H1 (cell line): ENCODE measurements at regions not wholly inside any gene's neighbourhood (a gene's known extent, or its start where the extent isn't known, plus 50 kb on each side); places are given as distances from the start of the nearest gene placed in this dataset.

ENCODE experiments used
- EP300 ChIP-seq, 2 experiments: IDR thresholded peaks; 1 replicate in 1 of 2; 2 replicates in 1 of 2; pipeline ENCODE4 v1.6.1; 2011 to 2012; ENCODE audit warnings: low read depth in 2 of 2, low read length in 2 of 2, mild to moderate bottlenecking in 2 of 2, borderline replicate concordance in 1 of 2, inconsistent platforms in 1 of 2, moderate library complexity in 1 of 2
- FOSL1 ChIP-seq: IDR thresholded peaks from 2 replicates; pipeline ENCODE4 v1.6.1; 2011; ENCODE audit warnings: mild to moderate bottlenecking, low read depth, low read length, moderate library complexity; ENCODE audit not compliant: insufficient read depth
- GABPA ChIP-seq: IDR thresholded peaks from 2 replicates; pipeline ENCODE4 v1.6.1; 2011; ENCODE audit warnings: mild to moderate bottlenecking, low read length, moderate library complexity, borderline replicate concordance; ENCODE audit not compliant: insufficient read depth
- KDM5A ChIP-seq: fragments of 200-600 bp; IDR thresholded peaks from 2 replicates; pipeline ENCODE4 v1.7.1; 2012; ENCODE audit warnings: mild to moderate bottlenecking, low read length, inconsistent platforms, mixed read lengths
- RAD21 ChIP-seq, 2 experiments: IDR thresholded peaks in 1 of 2; conservative IDR thresholded peaks in 1 of 2; 2 replicates each; pipeline ENCODE4 v1.6.1; 2011; ENCODE audit warnings: low read depth in 2 of 2, low read length in 2 of 2, improper control_type of control experiment in 1 of 2, inconsistent platforms in 1 of 2, mild to moderate bottlenecking in 1 of 2, moderate library complexity in 1 of 2
- TCF12 ChIP-seq: IDR thresholded peaks from 2 replicates; pipeline ENCODE4 v1.6.1; 2011; ENCODE audit warnings: low read depth, mild to moderate bottlenecking, low read length
- TF ChIP-seq, protein P1 (sequence below): fragments of 300-600 bp; sonication (generic); IDR thresholded peaks from 2 replicates; pipeline ENCODE4 v1.7.1; 2012; ENCODE audit warnings: low read length, moderate library complexity, mild to moderate bottlenecking, inconsistent platforms; ENCODE audit not compliant: insufficient replicate concordance
- TF ChIP-seq, protein P2 (sequence below): IDR thresholded peaks from 2 replicates; pipeline ENCODE4 v1.6.1; 2012; ENCODE audit warnings: inconsistent platforms

DNA sequence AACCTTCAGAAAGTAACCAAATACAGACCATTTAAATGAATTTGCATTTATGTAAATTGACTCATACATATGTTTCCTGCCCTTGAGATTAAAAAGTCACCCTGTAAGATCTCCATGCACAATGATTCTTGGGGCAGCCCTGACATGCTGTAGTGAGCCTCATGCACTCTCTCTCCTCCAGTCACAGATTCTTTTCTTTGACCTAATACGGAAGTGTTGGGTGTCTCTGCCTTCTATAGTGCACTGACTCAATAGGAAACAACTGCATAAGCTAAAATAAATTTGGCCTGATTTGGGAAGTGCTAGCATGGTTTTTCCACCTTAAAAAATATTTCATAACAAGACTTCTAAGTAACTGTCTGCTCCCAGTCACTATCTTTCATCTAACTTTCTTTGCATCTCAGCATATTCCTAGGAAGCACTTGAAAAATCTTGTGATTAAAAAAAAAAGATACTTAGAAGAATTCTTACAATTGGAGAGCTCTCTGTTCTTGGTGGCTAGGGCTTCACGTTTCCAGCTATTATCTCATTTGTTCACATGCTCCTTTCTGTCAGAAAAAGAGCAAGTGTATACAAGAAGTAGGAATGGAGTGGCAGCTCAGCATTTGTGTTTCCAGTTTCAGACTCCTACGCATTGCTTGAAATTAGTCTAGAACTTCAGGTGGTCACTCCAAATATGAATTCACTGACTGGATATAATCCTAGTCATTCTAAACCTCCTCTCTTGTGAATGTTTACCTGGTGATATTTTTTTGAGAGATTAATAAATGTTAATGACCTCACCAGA lies 207.9 kb upstream of the COL8A1 start (continued):
- TF ChIP-seq, protein P1, sequence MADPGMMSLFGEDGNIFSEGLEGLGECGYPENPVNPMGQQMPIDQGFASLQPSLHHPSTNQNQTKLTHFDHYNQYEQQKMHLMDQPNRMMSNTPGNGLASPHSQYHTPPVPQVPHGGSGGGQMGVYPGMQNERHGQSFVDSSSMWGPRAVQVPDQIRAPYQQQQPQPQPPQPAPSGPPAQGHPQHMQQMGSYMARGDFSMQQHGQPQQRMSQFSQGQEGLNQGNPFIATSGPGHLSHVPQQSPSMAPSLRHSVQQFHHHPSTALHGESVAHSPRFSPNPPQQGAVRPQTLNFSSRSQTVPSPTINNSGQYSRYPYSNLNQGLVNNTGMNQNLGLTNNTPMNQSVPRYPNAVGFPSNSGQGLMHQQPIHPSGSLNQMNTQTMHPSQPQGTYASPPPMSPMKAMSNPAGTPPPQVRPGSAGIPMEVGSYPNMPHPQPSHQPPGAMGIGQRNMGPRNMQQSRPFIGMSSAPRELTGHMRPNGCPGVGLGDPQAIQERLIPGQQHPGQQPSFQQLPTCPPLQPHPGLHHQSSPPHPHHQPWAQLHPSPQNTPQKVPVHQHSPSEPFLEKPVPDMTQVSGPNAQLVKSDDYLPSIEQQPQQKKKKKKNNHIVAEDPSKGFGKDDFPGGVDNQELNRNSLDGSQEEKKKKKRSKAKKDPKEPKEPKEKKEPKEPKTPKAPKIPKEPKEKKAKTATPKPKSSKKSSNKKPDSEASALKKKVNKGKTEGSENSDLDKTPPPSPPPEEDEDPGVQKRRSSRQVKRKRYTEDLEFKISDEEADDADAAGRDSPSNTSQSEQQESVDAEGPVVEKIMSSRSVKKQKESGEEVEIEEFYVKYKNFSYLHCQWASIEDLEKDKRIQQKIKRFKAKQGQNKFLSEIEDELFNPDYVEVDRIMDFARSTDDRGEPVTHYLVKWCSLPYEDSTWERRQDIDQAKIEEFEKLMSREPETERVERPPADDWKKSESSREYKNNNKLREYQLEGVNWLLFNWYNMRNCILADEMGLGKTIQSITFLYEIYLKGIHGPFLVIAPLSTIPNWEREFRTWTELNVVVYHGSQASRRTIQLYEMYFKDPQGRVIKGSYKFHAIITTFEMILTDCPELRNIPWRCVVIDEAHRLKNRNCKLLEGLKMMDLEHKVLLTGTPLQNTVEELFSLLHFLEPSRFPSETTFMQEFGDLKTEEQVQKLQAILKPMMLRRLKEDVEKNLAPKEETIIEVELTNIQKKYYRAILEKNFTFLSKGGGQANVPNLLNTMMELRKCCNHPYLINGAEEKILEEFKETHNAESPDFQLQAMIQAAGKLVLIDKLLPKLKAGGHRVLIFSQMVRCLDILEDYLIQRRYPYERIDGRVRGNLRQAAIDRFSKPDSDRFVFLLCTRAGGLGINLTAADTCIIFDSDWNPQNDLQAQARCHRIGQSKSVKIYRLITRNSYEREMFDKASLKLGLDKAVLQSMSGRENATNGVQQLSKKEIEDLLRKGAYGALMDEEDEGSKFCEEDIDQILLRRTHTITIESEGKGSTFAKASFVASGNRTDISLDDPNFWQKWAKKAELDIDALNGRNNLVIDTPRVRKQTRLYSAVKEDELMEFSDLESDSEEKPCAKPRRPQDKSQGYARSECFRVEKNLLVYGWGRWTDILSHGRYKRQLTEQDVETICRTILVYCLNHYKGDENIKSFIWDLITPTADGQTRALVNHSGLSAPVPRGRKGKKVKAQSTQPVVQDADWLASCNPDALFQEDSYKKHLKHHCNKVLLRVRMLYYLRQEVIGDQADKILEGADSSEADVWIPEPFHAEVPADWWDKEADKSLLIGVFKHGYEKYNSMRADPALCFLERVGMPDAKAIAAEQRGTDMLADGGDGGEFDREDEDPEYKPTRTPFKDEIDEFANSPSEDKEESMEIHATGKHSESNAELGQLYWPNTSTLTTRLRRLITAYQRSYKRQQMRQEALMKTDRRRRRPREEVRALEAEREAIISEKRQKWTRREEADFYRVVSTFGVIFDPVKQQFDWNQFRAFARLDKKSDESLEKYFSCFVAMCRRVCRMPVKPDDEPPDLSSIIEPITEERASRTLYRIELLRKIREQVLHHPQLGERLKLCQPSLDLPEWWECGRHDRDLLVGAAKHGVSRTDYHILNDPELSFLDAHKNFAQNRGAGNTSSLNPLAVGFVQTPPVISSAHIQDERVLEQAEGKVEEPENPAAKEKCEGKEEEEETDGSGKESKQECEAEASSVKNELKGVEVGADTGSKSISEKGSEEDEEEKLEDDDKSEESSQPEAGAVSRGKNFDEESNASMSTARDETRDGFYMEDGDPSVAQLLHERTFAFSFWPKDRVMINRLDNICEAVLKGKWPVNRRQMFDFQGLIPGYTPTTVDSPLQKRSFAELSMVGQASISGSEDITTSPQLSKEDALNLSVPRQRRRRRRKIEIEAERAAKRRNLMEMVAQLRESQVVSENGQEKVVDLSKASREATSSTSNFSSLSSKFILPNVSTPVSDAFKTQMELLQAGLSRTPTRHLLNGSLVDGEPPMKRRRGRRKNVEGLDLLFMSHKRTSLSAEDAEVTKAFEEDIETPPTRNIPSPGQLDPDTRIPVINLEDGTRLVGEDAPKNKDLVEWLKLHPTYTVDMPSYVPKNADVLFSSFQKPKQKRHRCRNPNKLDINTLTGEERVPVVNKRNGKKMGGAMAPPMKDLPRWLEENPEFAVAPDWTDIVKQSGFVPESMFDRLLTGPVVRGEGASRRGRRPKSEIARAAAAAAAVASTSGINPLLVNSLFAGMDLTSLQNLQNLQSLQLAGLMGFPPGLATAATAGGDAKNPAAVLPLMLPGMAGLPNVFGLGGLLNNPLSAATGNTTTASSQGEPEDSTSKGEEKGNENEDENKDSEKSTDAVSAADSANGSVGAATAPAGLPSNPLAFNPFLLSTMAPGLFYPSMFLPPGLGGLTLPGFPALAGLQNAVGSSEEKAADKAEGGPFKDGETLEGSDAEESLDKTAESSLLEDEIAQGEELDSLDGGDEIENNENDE, result no peak
- TF ChIP-seq GABPA, result no peak
- no peak for TF ChIP-seq FOSL1
- TF ChIP-seq KDM5A, result no peak
- TF ChIP-seq TCF12, result no peak
- TF ChIP-seq RAD21 (IDR thresholded peaks at IDR 0.05 in 1 of 2, conservative IDR thresholded peaks at IDR 0.05 in 1 of 2; ENCODE audit: low read depth in 2 of 2, low read length in 2 of 2), result no peak
- no peak for TF ChIP-seq EP300 (IDR thresholded peaks at IDR 0.05; ENCODE audit: borderline replicate concordance in 1 of 2, low read depth in 2 of 2, low read length in 2 of 2)
- TF ChIP-seq, protein P2, sequence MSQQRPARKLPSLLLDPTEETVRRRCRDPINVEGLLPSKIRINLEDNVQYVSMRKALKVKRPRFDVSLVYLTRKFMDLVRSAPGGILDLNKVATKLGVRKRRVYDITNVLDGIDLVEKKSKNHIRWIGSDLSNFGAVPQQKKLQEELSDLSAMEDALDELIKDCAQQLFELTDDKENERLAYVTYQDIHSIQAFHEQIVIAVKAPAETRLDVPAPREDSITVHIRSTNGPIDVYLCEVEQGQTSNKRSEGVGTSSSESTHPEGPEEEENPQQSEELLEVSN, result no peak
